ENCODE measurements at regions not wholly inside any gene's neighbourhood (a gene's known extent, or its start where the extent isn't known, plus 50 kb on each side); places are given as distances from the start of the nearest gene placed in this dataset.

DNA sequence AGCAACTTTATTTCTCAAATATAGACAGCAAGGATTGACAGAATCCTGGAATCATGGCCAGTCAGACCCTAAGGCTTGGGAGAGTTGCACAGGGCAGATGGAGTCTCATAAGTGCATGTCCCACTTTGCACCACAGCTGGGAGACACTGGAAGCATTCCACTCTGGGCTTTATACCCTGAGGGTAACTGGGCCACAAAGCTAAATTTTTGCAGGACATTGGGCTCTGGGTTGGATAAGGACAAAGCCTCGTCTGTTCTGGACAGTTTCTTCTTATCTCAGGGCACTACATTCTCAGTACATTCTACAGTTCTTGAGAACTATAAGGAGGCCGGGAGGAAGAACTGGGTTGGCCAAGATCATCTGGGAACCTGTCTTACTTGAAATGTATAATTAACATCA lies 158.3 kb upstream of the IGFBP3 start:
- H2BK120ac ChIP-seq (ENCODE audit: low read depth, low read length): no peak overlapping the region
- no peak overlapping the region for H2BK5ac ChIP-seq (ENCODE audit: low read depth, low read length, poor library complexity, severe bottlenecking)
- in situ Hi-C loops (cut with MboI; ENCODE audit: low sequenced_read_pairs) (no loop called here), dilution Hi-C loops (cut with HindIII; ENCODE audit: low sequenced_read_pairs, unreplicated experiment) (no loop called here), intact Hi-C loops (cut with micrococcal nuclease) (no loop called here)
- H4K5ac ChIP-seq (ENCODE audit: low read depth, low read length): no peak overlapping the region
- ATAC-seq (ENCODE audit: low read depth) (no peak), DNase-seq (no peak)
- H3K79me1 ChIP-seq (ENCODE audit: low read depth in 1 of 2, low read length in 2 of 2): no peaks in the 10 kb centered on the region
- BruUV-seq (replicated peaks): no TSS peak
- H4K8ac ChIP-seq (ENCODE audit: low read depth in 2 of 2, low read length in 2 of 2): no peak overlapping the region
- H3K9me3 ChIP-seq (ENCODE audit: control insufficient read depth, insufficient read depth, low read length): no peaks in the 10 kb centered on the region
- H3K36me3 ChIP-seq (ENCODE audit: control insufficient read depth, insufficient read depth, low read length): no peaks in the 10 kb centered on the region
- no peak overlapping the region for H3K4me3 ChIP-seq (ENCODE audit: insufficient read depth, low read depth, low read length)
- ChIA-PET POLR2A (ENCODE audit: unreplicated experiment) (no interaction called here), CTCF (no interaction called here)
- no CpG with 5 or more reads among the region's 2 CpGs for WGBS, 2 experiments (ENCODE audit: extremely low coverage in 2 of 2, insufficient read length in 1 of 2)
- H2BK20ac ChIP-seq (ENCODE audit: low read depth, low read length): no peak overlapping the region
- no peak overlapping the region for H3K27ac ChIP-seq (ENCODE audit: insufficient read depth, low read length)
- H3K27me3 ChIP-seq (ENCODE audit: control insufficient read depth, insufficient read depth, low read length): no peaks in the 10 kb centered on the region
- no peak overlapping the region for H3K14ac ChIP-seq (replicated peaks; ENCODE audit: low read depth, low read length)
- H2BK15ac ChIP-seq (ENCODE audit: low read depth, low read length): no peak overlapping the region
- no peak overlapping the region for H3K18ac ChIP-seq (ENCODE audit: low read depth, low read length)
- no peaks in the 10 kb centered on the region for H3K9me1 ChIP-seq (ENCODE audit: insufficient read depth, low read length)
- no peak overlapping the region for H4K91ac ChIP-seq (ENCODE audit: insufficient read depth, low read depth, low read length)
- H3K4me2 ChIP-seq (ENCODE audit: low read depth, low read length): no peak overlapping the region
- no peak overlapping the region for H2AFZ ChIP-seq (replicated peaks; ENCODE audit: low read length, poor library complexity)
- H3K4me1 ChIP-seq (ENCODE audit: control insufficient read depth, insufficient read depth, low read length): peaks cover 2% of the 10 kb centered on the region; the same call in 1 of the 2 replicates
- no peak overlapping the region for H3K9ac ChIP-seq (ENCODE audit: low read depth, low read length)
- TF ChIP-seq NFE2L2 (IDR thresholded peaks at IDR 0.05; ENCODE audit: low read depth, low read length): no peak
- TF ChIP-seq, protein P1, sequence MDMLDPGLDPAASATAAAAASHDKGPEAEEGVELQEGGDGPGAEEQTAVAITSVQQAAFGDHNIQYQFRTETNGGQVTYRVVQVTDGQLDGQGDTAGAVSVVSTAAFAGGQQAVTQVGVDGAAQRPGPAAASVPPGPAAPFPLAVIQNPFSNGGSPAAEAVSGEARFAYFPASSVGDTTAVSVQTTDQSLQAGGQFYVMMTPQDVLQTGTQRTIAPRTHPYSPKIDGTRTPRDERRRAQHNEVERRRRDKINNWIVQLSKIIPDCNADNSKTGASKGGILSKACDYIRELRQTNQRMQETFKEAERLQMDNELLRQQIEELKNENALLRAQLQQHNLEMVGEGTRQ (IDR thresholded peaks at IDR 0.05; ENCODE audit: low read depth, low read length): no peak
- TF ChIP-seq, protein P2, sequence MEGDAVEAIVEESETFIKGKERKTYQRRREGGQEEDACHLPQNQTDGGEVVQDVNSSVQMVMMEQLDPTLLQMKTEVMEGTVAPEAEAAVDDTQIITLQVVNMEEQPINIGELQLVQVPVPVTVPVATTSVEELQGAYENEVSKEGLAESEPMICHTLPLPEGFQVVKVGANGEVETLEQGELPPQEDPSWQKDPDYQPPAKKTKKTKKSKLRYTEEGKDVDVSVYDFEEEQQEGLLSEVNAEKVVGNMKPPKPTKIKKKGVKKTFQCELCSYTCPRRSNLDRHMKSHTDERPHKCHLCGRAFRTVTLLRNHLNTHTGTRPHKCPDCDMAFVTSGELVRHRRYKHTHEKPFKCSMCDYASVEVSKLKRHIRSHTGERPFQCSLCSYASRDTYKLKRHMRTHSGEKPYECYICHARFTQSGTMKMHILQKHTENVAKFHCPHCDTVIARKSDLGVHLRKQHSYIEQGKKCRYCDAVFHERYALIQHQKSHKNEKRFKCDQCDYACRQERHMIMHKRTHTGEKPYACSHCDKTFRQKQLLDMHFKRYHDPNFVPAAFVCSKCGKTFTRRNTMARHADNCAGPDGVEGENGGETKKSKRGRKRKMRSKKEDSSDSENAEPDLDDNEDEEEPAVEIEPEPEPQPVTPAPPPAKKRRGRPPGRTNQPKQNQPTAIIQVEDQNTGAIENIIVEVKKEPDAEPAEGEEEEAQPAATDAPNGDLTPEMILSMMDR (conservative IDR thresholded peaks at IDR 0.05; ENCODE audit: low read depth, low read length): no peak
- no peak for TF ChIP-seq MAZ (IDR thresholded peaks at IDR 0.05; ENCODE audit: borderline replicate concordance, low read depth, low read length)
- no peak for TF ChIP-seq POLR2A (IDR thresholded peaks at IDR 0.05; ENCODE audit: low read depth, low read length)
- TF ChIP-seq CHD1 (IDR thresholded peaks at IDR 0.05; ENCODE audit: low read depth, low read length): no peak
- TF ChIP-seq, protein P3, sequence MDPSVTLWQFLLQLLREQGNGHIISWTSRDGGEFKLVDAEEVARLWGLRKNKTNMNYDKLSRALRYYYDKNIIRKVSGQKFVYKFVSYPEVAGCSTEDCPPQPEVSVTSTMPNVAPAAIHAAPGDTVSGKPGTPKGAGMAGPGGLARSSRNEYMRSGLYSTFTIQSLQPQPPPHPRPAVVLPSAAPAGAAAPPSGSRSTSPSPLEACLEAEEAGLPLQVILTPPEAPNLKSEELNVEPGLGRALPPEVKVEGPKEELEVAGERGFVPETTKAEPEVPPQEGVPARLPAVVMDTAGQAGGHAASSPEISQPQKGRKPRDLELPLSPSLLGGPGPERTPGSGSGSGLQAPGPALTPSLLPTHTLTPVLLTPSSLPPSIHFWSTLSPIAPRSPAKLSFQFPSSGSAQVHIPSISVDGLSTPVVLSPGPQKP (IDR thresholded peaks at IDR 0.05; ENCODE audit: borderline replicate concordance, low read depth, low read length): no peak
- no peak for TF ChIP-seq RAD21 (IDR thresholded peaks at IDR 0.05; ENCODE audit: low read length)
- TF ChIP-seq RFX5 (IDR thresholded peaks at IDR 0.05; ENCODE audit: low read depth, low read length): no peak
- TF ChIP-seq MXI1 (IDR thresholded peaks at IDR 0.05; ENCODE audit: borderline replicate concordance, low read depth, low read length): no peak
- TF ChIP-seq RCOR1 (IDR thresholded peaks at IDR 0.05; ENCODE audit: insufficient replicate concordance, low read length): no peak
- no peak for TF ChIP-seq MAFK (IDR thresholded peaks at IDR 0.05; ENCODE audit: low read depth, low read length)
- TF ChIP-seq CEBPB (IDR thresholded peaks at IDR 0.05; ENCODE audit: low read depth, low read length): no peak
- no peak for TF ChIP-seq SMC3 (IDR thresholded peaks at IDR 0.05; ENCODE audit: low read depth, low read length)
- no peak overlapping the region for H3K56ac ChIP-seq (ENCODE audit: extremely low read depth, insufficient read depth, low read length)
- H2AK5ac ChIP-seq (ENCODE audit: low read depth, low read length): no peak overlapping the region
- no peak overlapping the region for H2AK9ac ChIP-seq (replicated peaks; ENCODE audit: low read depth, low read length, poor library complexity)
- no peak overlapping the region for H3K23ac ChIP-seq (ENCODE audit: low read depth, low read length)
- no peak overlapping the region for H3K4ac ChIP-seq (ENCODE audit: low read depth, low read length)
- no peaks in the 10 kb centered on the region for H4K20me1 ChIP-seq (ENCODE audit: insufficient read depth, low read length)

Data from IMR-90 (cell line).